ENCODE measurements at regions not wholly inside any gene's neighbourhood (a gene's known extent, or its start where the extent isn't known, plus 50 kb on each side); places are given as distances from the start of the nearest gene placed in this dataset.

GRCh38 chrX:94454606-94455005, 780.6 kb downstream of the FAM133A start:
- TF ChIP-seq CTCF (IDR thresholded peaks at IDR 0.05; ENCODE audit: low read depth, low read length, missing input control) (no peak), TAF1 (conservative IDR thresholded peaks at IDR 0.05) (no peak)
